ENCODE measurements at regions not wholly inside any gene's neighbourhood (a gene's known extent, or its start where the extent isn't known, plus 50 kb on each side); places are given as distances from the start of the nearest gene placed in this dataset.

- TF ChIP-seq, protein P1, sequence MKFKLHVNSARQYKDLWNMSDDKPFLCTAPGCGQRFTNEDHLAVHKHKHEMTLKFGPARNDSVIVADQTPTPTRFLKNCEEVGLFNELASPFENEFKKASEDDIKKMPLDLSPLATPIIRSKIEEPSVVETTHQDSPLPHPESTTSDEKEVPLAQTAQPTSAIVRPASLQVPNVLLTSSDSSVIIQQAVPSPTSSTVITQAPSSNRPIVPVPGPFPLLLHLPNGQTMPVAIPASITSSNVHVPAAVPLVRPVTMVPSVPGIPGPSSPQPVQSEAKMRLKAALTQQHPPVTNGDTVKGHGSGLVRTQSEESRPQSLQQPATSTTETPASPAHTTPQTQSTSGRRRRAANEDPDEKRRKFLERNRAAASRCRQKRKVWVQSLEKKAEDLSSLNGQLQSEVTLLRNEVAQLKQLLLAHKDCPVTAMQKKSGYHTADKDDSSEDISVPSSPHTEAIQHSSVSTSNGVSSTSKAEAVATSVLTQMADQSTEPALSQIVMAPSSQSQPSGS (IDR thresholded peaks at IDR 0.05; ENCODE audit: low read length): no peak
- TF ChIP-seq EGR1 (IDR thresholded peaks at IDR 0.05; ENCODE audit: borderline replicate concordance, low read depth, low read length) (no peak), PHF8 (conservative IDR thresholded peaks at IDR 0.05; ENCODE audit: low read depth, low read length) (no peak), CTBP2 (IDR thresholded peaks at IDR 0.05; ENCODE audit: borderline replicate concordance, insufficient read depth, insufficient read length, low read length) (no peak), RNF2 (IDR thresholded peaks at IDR 0.05; ENCODE audit: borderline replicate concordance, low read depth, low read length, missing control alignments, poor library complexity, severe bottlenecking) (no peak), SRF (IDR thresholded peaks at IDR 0.05; ENCODE audit: low read depth, low read length) (no peak), KDM4A (IDR thresholded peaks at IDR 0.05; ENCODE audit: low read depth, low read length, severe bottlenecking) (no peak), TBP (IDR thresholded peaks at IDR 0.05; ENCODE audit: low read depth, low read length) (no peak)
Observed at GRCh38 chr16:52613508-52613907, 66.6 kb upstream of the TOX3 start (continued).
